H1 (cell line): ENCODE measurements at regions not wholly inside any gene's neighbourhood (a gene's known extent, or its start where the extent isn't known, plus 50 kb on each side); places are given as distances from the start of the nearest gene placed in this dataset.

Experiments used
- CTCF ChIA-PET: fragments of 300-600 bp; sonication (Branson Sonifier 250); formaldehyde crosslinking; loops from one replicate; lab custom pipeline; 2021; ENCODE audit not compliant: partially characterized antibody; lab: Charles Lee
- POLR2A ChIA-PET: fragments of 300-600 bp; sonication (Branson Sonifier 250); formaldehyde crosslinking; loops from one replicate; lab custom pipeline; 2021; ENCODE audit warnings: inconsistent platforms; ENCODE audit not compliant: partially characterized antibody; lab: Charles Lee
- DNase-seq, 2 experiments: peaks; one replicate each; pipeline versions ENCODE4 v3.0.0 to v3.0.0-alpha.2; 2010 to 2022; ENCODE audit warnings: low spot score in 2 of 2, low read depth in 1 of 2, mixed read lengths in 1 of 2
- FAIRE-seq: peaks from 2 replicates; lab custom pipeline; 2011; peaks lifted over from hg19 to GRCh38; lab: Jason Lieb, UNC
- H2AFZ ChIP-seq: 2 replicates; pipeline ENCODE4 v1.8.1; 2012; ENCODE audit warnings: low read length, inconsistent platforms
- H2AK5ac ChIP-seq: 2 replicates; pipeline ENCODE4 v1.6.1; 2013; ENCODE audit warnings: low read depth, low read length
- H2BK120ac ChIP-seq: replicated peaks from 2 replicates; pipeline ENCODE3; 2013; ENCODE audit warnings: low read depth, low read length, inconsistent platforms
- H2BK12ac ChIP-seq: 2 replicates; pipeline ENCODE4 v1.6.1; 2013; ENCODE audit warnings: low read depth, low read length
- H2BK15ac ChIP-seq: 2 replicates; pipeline ENCODE4 v1.6.1; 2013; ENCODE audit warnings: low read length
- H2BK20ac ChIP-seq: 2 replicates; pipeline ENCODE4 v1.6.1; 2013; ENCODE audit warnings: low read length
- H2BK5ac ChIP-seq: 2 replicates; pipeline ENCODE4 v1.6.1; 2013; ENCODE audit warnings: low read depth, low read length
- H3K14ac ChIP-seq: 2 replicates; pipeline ENCODE4 v1.6.1; 2013; ENCODE audit warnings: inconsistent platforms; ENCODE audit not compliant: insufficient read length
- H3K18ac ChIP-seq: 2 replicates; pipeline ENCODE4 v1.6.1; 2013; ENCODE audit warnings: low read length; ENCODE audit errors: extremely low read depth
- H3K23ac ChIP-seq: 2 replicates; pipeline ENCODE4 v1.6.1; 2013; ENCODE audit warnings: inconsistent platforms; ENCODE audit not compliant: insufficient read length
- H3K23me2 ChIP-seq: 2 replicates; pipeline ENCODE4 v1.6.1; 2013; ENCODE audit warnings: low read depth, low read length
- H3K27ac ChIP-seq: 2 replicates; pipeline ENCODE4 v1.6.1; 2011; ENCODE audit warnings: low read depth, low read length, inconsistent platforms
- H3K27me3 ChIP-seq, 4 experiments: replicated peaks in 1 of 4; 1 replicate in 1 of 4; 2 replicates in 3 of 4; pipeline versions ENCODE4 v1.6.1 to v1.8.1; 2011 to 2013; ENCODE audit warnings: low read length in 3 of 4, mild to moderate bottlenecking in 3 of 4, inconsistent platforms in 2 of 4, mixed read lengths in 2 of 4, moderate library complexity in 1 of 4; ENCODE audit not compliant: control insufficient read depth in 3 of 4, insufficient read depth in 3 of 4; ENCODE audit errors: extremely low read depth in 1 of 4
- H3K36me3 ChIP-seq, 4 experiments: 2 replicates each; pipeline versions ENCODE4 v1.6.1 to v1.8.1; 2011 to 2013; ENCODE audit warnings: mild to moderate bottlenecking in 4 of 4, low read length in 3 of 4, moderate library complexity in 2 of 4, control low read depth in 1 of 4, inconsistent platforms in 1 of 4; ENCODE audit not compliant: insufficient read depth in 4 of 4, control insufficient read depth in 2 of 4
- H3K4ac ChIP-seq: replicated peaks from 2 replicates; pipeline ENCODE3; 2013; ENCODE audit warnings: low read length, low read depth, mixed read lengths, inconsistent platforms; ENCODE audit not compliant: insufficient read length
- H3K4me1 ChIP-seq, 4 experiments: replicated peaks in 1 of 4; 1 replicate in 1 of 4; 2 replicates in 3 of 4; pipeline versions ENCODE4 v1.6.1 to v1.8.1; 2011 to 2013; ENCODE audit warnings: low read length in 3 of 4, inconsistent platforms in 2 of 4, mixed read lengths in 1 of 4; ENCODE audit not compliant: insufficient read depth in 4 of 4, control insufficient read depth in 3 of 4
- H3K4me2 ChIP-seq, 2 experiments: 2 replicates each; pipeline versions ENCODE4 v1.6.1 to v1.8.1; 2011 to 2013; ENCODE audit warnings: low read depth in 2 of 2, low read length in 2 of 2, control low read depth in 1 of 2, inconsistent platforms in 1 of 2, mild to moderate bottlenecking in 1 of 2; ENCODE audit not compliant: insufficient read depth in 1 of 2
- H3K4me3 ChIP-seq, 4 experiments: fragments of 200-600, 300-600 bp in 1 of 4; sonication (generic), shearing (Covaris generic), sonication (Bioruptor Twin) in 1 of 4; 2 replicates each; pipeline versions ENCODE4 v1.5.1 to v1.8.1; 2011 to 2016; ENCODE audit warnings: low read length in 4 of 4, low read depth in 3 of 4, control low read depth in 2 of 4, inconsistent platforms in 2 of 4, mild to moderate bottlenecking in 2 of 4, mixed read lengths in 1 of 4, moderate library complexity in 1 of 4; ENCODE audit not compliant: insufficient read depth in 2 of 4; ENCODE audit errors: extremely low read depth in 1 of 4
- H3K56ac ChIP-seq: replicated peaks from 2 replicates; pipeline ENCODE3; 2013; ENCODE audit warnings: low read depth, mild to moderate bottlenecking, mixed read lengths, low read length, inconsistent platforms; ENCODE audit not compliant: insufficient read length
- H3K79me1 ChIP-seq: 2 replicates; pipeline ENCODE4 v1.6.1; 2013; ENCODE audit warnings: low read depth, low read length, control low read depth
- H3K79me2 ChIP-seq, 2 experiments: 2 replicates each; pipeline versions ENCODE4 v1.6.1 to v1.8.1; 2012 to 2013; ENCODE audit warnings: low read length in 2 of 2, mild to moderate bottlenecking in 2 of 2, inconsistent platforms in 1 of 2; ENCODE audit not compliant: insufficient read depth in 2 of 2, control insufficient read depth in 1 of 2
- H3K9ac ChIP-seq, 4 experiments: replicated peaks in 1 of 4; 1 replicate in 1 of 4; 2 replicates in 3 of 4; pipeline versions ENCODE4 v1.6.1 to v1.8.1; 2011 to 2013; ENCODE audit warnings: low read depth in 3 of 4, low read length in 3 of 4, control low read depth in 2 of 4, mild to moderate bottlenecking in 2 of 4, moderate library complexity in 2 of 4, inconsistent platforms in 1 of 4; ENCODE audit errors: extremely low read depth in 1 of 4
- H3K9me3 ChIP-seq, 2 experiments: 2 replicates each; pipeline versions ENCODE4 v1.6.1 to v1.8.1; 2012 to 2013; ENCODE audit warnings: mild to moderate bottlenecking in 2 of 2, moderate library complexity in 2 of 2, control low read depth in 1 of 2, inconsistent platforms in 1 of 2, low read depth in 1 of 2, low read length in 1 of 2, mixed read lengths in 1 of 2; ENCODE audit not compliant: insufficient read depth in 2 of 2
- H4K20me1 ChIP-seq, 2 experiments: replicated peaks in 1 of 2; 2 replicates each; pipeline versions ENCODE3 to v1.8.1; 2011 to 2013; ENCODE audit warnings: inconsistent platforms in 2 of 2, low read length in 2 of 2, mild to moderate bottlenecking in 1 of 2; ENCODE audit not compliant: insufficient read depth in 2 of 2, control insufficient read depth in 1 of 2
- H4K5ac ChIP-seq: 2 replicates; pipeline ENCODE4 v1.6.1; 2013; ENCODE audit warnings: low read length, low read depth, mixed read lengths, inconsistent platforms; ENCODE audit not compliant: insufficient read length
- H4K8ac ChIP-seq: 2 replicates; pipeline ENCODE4 v1.8.0; 2013; ENCODE audit warnings: mild to moderate bottlenecking, moderate library complexity, low read length, inconsistent platforms; ENCODE audit not compliant: insufficient read depth; ENCODE audit errors: extremely low read depth
- H4K91ac ChIP-seq: replicated peaks from 2 replicates; pipeline ENCODE3; 2013; ENCODE audit warnings: low read length, mixed read lengths, inconsistent platforms; ENCODE audit not compliant: insufficient read length
- BACH1 ChIP-seq: IDR thresholded peaks from 2 replicates; pipeline ENCODE4 v1.6.1; 2012; ENCODE audit warnings: low read length, improper control_type of control experiment
- JUND ChIP-seq: IDR thresholded peaks from 2 replicates; pipeline ENCODE4 v1.6.1; 2011; ENCODE audit warnings: mild to moderate bottlenecking, improper control_type of control experiment, low read length
- SIRT6 ChIP-seq: IDR thresholded peaks from one replicate; pipeline ENCODE4 v1.7.1; 2012; ENCODE audit warnings: low read length, inconsistent platforms
- WGBS, 2 experiments: shearing (Covaris generic) in 1 of 2; methylation state at CpG; one replicate each; pipeline versions ENCODE4 v1.1.6 to v1.1.7; 2013 to 2015; ENCODE audit warnings: low lambda C conversion rate in 2 of 2, mixed read lengths in 2 of 2, inconsistent platforms in 1 of 2, low coverage in 1 of 2, missing lambda C conversion rate in 1 of 2; ENCODE audit not compliant: insufficient replicate concordance in 2 of 2, insufficient coverage in 1 of 2, insufficient read length in 1 of 2; ENCODE audit errors: extremely low coverage in 1 of 2, missing lambda C conversion rate in 1 of 2; 5-methylcytosine and 5-hydroxymethylcytosine counted together

DNA sequence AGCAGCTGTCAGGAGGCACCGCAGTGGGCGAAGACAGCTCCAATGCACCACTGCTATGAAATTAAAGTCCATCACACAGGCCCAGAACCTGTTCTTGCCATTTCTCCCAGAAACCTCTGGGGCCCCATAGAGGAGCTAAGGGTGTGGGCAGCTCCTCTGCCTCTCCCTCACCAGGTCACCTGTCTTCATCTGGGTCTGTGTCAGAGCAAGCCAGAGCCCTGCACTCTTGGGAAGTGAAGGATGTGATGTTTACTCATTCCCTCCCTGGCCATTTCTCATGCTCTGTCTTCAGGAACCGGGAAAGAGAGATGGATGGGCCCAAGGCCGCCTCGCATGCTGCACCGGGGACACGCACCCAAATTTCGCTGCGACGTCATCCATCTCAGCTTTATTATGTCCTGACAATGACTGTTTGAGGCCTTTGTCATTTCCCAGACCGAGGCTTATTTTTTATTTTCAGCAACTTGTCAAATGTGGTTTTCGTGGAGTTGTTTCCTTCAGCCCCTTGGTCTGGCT, 216.1 kb downstream of the NPHP4 start:
- TF ChIP-seq SIRT6 (no peak), BACH1 (no peak), JUND (no peak)
- no peak overlapping the region for H3K27ac ChIP-seq
- POLR2A ChIA-PET = no interaction called here
- H3K79me1 ChIP-seq = no peaks in the 10 kb centered on the region
- H3K79me2 ChIP-seq = no peaks in the 10 kb centered on the region
- CTCF ChIA-PET = interaction anchor here (0.7 to 1.3 kb wide), 3 partner anchors 31 to 262 kb away, joined by 3 to 4 read pairs (median 3); no protein-coding TSS in a partner anchor
- no peaks in the 10 kb centered on the region for H3K27me3 ChIP-seq
- no peak overlapping the region for H2BK20ac ChIP-seq
- H3K4me3 ChIP-seq = no peak overlapping the region
- no peak overlapping the region for H2BK15ac ChIP-seq
- H4K91ac ChIP-seq = no peak overlapping the region
- H3K23ac ChIP-seq = no peak overlapping the region
- no peak overlapping the region for H2AK5ac ChIP-seq
- FAIRE-seq (no peak), DNase-seq (no peak)
- no peaks in the 10 kb centered on the region for H3K9me3 ChIP-seq
- no peaks in the 10 kb centered on the region for H3K23me2 ChIP-seq
- H3K14ac ChIP-seq = no peak overlapping the region
- H4K20me1 ChIP-seq = no peaks in the 10 kb centered on the region
- no peak overlapping the region for H2BK5ac ChIP-seq
- no peak overlapping the region for H3K9ac ChIP-seq
- H2BK12ac ChIP-seq = no peak overlapping the region
- no peak overlapping the region for H3K18ac ChIP-seq
- H3K36me3 ChIP-seq = no peaks in the 10 kb centered on the region
- no peak overlapping the region for H3K4me2 ChIP-seq
- no peak overlapping the region for H2AFZ ChIP-seq
- H3K4ac ChIP-seq = no peak overlapping the region
- H3K56ac ChIP-seq = no peak overlapping the region
- 93% methylated on average over 12 of the region's 12 CpGs; no CpG with 5 or more reads in 1 of the 2 experiments for WGBS, 2 experiments
- H4K8ac ChIP-seq = no peak overlapping the region
- no peak overlapping the region for H4K5ac ChIP-seq
- H3K4me1 ChIP-seq = peaks cover 0 to 2% (median under 1%) of the 10 kb centered on the region in 4 experiments; a peak in 1 of 7 replicates
- no peak overlapping the region for H2BK120ac ChIP-seq
